GM12875 (cell line): ENCODE measurements at regions not wholly inside any gene's neighbourhood (a gene's known extent, or its start where the extent isn't known, plus 50 kb on each side); places are given as distances from the start of the nearest gene placed in this dataset.

ENCODE experiments used
- H3K4me3 ChIP-seq: one replicate; pipeline ENCODE4 v1.5.1; 2011; ENCODE audit warnings: low read depth, low read length, control low read depth
- TF ChIP-seq, protein P1 (sequence below): IDR thresholded peaks from 2 replicates; pipeline ENCODE4 v1.5.1; 2011; ENCODE audit warnings: low read depth, mild to moderate bottlenecking, control low read depth, inconsistent platforms, low read length, moderate library complexity, borderline replicate concordance; ENCODE audit not compliant: insufficient read depth

DNA sequence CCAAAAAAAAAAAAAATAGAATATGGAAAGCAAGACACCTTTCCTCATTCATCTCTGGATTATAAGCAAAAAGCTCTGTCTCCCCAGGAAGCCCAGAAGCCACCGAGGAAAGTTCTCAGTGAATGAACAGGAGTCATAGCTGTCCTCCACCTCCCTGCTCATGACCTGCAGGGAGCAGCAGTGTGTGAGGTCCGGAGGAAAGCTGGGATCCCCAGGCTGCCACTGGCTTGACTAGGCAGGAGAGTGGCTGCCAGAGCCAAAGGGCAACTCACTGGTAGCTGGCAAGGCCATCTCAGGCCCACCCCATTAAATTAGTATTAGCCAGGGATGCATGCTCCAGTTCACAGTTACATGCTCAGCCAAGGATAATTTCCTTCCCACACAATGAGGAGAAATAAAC, 191.6 kb upstream of the STT3B start:
- TF ChIP-seq, protein P1, sequence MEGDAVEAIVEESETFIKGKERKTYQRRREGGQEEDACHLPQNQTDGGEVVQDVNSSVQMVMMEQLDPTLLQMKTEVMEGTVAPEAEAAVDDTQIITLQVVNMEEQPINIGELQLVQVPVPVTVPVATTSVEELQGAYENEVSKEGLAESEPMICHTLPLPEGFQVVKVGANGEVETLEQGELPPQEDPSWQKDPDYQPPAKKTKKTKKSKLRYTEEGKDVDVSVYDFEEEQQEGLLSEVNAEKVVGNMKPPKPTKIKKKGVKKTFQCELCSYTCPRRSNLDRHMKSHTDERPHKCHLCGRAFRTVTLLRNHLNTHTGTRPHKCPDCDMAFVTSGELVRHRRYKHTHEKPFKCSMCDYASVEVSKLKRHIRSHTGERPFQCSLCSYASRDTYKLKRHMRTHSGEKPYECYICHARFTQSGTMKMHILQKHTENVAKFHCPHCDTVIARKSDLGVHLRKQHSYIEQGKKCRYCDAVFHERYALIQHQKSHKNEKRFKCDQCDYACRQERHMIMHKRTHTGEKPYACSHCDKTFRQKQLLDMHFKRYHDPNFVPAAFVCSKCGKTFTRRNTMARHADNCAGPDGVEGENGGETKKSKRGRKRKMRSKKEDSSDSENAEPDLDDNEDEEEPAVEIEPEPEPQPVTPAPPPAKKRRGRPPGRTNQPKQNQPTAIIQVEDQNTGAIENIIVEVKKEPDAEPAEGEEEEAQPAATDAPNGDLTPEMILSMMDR = no peak
- H3K4me3 ChIP-seq = no peak overlapping the region

DNA sequence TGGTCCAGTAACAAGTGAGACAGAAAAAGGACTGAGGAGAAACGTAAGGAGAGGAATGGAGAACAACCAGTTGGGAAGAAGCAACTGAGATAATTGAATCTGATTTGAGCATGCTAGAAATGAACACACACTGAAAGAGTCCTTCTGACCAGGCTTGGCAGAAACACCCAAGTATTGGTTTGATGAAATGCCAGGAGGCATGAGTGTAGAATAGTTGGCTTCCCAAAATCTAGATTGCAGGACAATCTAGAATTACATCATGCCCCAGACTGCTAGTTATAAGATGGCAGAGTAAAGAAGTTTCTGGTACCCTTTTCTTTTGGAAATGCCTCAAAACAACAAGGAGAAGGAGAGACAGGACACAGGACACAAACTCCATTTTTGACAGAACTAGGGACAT, 189.7 kb upstream of the STT3B start:
- no peak overlapping the region for H3K4me3 ChIP-seq
- TF ChIP-seq, protein P1 = no peak

DNA sequence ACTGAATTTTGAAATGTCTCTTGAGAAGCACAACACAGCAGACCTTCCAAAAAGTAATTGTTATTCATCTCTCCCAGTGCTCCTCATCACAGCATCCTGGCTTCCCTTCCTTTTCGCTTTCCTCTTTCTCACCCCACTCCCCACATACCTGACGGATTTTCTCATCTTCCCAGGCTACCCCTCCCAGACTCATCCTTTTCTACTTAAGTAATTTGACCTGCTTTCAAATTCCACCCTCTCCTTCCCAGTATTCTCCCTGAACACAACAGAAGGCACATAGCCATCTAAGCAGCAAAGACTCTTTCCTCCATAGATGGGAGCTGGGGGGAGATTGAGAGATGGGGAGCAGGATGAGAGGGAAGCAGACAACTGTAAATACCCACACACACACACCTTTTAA, 187.1 kb upstream of the STT3B start:
- no peak overlapping the region for H3K4me3 ChIP-seq
- TF ChIP-seq, protein P1 = no peak

DNA sequence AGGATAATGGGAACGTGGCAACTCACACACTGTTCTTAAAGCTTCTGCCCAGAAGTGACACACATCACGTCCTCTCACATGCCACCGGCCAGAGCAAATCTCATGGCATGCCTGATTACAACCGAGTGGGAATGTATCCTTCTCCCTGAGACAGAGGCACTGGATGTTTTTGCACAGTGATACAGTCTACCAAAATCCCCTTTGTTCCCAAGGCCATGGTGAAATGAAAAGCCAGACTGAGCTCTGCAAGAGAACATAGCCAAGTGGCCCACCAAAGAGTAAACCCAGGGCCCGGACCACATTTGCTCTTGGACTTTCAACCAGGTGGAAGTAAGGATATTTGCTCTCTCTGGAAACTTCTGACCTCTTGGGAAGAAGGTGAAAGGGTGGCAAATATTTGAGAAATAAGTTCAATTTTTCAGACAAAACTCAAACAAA, 186.2 kb upstream of the STT3B start:
- TF ChIP-seq, protein P1 = no peak
- no peak overlapping the region for H3K4me3 ChIP-seq

DNA sequence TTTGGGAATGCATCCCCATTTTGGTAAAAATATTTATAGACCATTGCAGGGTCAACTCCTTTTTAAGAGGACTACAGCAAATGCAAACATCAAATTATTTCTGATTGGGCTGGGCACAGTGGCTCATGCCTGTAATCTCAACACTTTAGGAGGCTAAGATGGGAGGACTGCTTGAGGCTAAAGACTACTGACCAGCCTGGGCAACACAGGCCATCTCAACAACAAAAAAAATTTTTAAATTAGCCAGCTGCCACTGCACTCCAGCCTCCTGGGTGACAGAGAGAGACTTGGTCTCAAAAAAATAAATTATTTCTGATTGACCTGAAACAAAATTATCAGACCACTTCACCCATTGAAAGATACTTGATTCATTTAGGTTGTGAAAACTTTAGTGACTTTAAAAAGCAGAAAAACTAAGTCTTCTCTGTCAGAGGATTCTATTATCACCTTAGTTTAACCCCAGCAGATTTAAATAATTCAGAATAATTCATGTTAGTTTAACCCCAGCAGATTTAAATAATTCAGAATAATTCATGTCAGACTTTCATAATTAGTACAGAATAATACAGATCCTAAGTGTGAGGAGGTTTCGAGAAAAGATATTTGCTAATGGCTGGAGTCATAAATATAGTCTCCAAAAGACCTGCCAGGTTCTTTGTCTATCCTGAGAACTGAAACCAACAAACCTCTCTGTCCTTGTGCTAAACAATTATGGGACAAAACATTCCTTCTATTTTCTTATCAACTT, 183.6 kb upstream of the STT3B start:
- TF ChIP-seq, protein P1 = no peak
- H3K4me3 ChIP-seq = no peak overlapping the region

DNA sequence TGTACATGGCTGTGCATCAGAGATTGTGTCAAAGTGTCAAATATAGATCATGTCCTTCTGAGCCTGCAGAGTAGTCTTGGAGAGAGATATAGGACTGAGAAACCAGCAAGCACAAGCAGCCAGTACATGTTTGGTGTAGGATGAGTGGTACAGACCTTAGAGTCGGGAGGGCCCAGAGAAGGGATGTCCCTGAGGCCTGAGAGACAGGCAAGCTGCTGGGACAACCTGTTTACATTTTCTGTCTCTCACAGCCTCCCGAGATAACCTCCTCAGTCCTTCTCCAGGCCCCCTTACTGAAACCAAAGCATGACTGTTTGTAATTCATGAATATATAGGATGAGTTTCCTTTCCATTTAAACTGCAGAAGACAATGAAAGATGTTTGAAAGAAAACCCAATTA, 182.4 kb upstream of the STT3B start:
- TF ChIP-seq, protein P1 = no peak
- no peak overlapping the region for H3K4me3 ChIP-seq

DNA sequence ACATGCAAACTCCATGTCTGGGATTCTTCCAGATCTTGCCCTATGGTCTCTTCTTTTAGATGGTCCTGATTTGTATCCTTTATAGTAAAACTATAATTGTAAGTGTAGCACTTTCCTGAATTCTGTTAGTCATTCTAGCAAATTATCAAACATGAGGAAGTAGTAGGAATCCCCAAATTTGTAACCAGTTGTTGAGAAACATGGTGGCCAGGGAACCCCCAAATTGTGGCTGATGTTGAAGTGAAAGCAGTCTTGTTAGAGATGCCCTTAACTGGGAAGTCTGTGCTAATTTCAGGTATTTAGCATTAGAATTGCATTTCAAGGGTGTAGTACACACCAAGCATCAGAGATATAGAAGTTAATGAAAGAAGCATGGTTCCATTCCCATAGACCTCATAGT, 180.4 kb upstream of the STT3B start:
- TF ChIP-seq, protein P1 = no peak
- no peak overlapping the region for H3K4me3 ChIP-seq
